CD8-positive, alpha-beta memory T cell (primary cell): ENCODE measurements at regions not wholly inside any gene's neighbourhood (a gene's known extent, or its start where the extent isn't known, plus 50 kb on each side); places are given as distances from the start of the nearest gene placed in this dataset.

ENCODE experiments used
- CTCF ChIA-PET: fragments of 350-600 bp; sonication (Branson Sonifier 250); formaldehyde crosslinking; loops from one replicate; lab custom pipeline; 2021; ENCODE audit warnings: antibody characterized with exemption; lab: Charles Lee
- POLR2A ChIA-PET: fragments of 350-600 bp; sonication (Branson Sonifier 250); formaldehyde crosslinking; loops from one replicate; lab custom pipeline; 2021; ENCODE audit warnings: antibody characterized with exemption; lab: Charles Lee
- DNase-seq, 5 donors: peaks; one replicate each; pipeline versions ENCODE4 v3.0.0 to v3.0.0-alpha.2; 2020 to 2022; ENCODE audit warnings: mixed read lengths in 1 of 5
- H3K27ac ChIP-seq: one replicate; pipeline ENCODE4 v1.7.0; 2013; ENCODE audit warnings: low read depth, mild to moderate bottlenecking, low read length, moderate library complexity
- H3K27me3 ChIP-seq: 2 replicates; pipeline ENCODE4 v1.7.0; 2013; ENCODE audit warnings: low read length, mild to moderate bottlenecking; ENCODE audit not compliant: insufficient read depth, poor library complexity, severe bottlenecking
- H3K36me3 ChIP-seq: 2 replicates; pipeline ENCODE4 v1.7.0; 2013; ENCODE audit warnings: mild to moderate bottlenecking, low read length, moderate library complexity; ENCODE audit not compliant: insufficient read depth
- H3K4me1 ChIP-seq: 2 replicates; pipeline ENCODE4 v1.7.0; 2013; ENCODE audit warnings: mild to moderate bottlenecking, low read length, moderate library complexity; ENCODE audit not compliant: insufficient read depth
- H3K4me3 ChIP-seq: 2 replicates; pipeline ENCODE4 v1.7.0; 2013; ENCODE audit warnings: mild to moderate bottlenecking, low read length
- H3K9me3 ChIP-seq: 2 replicates; pipeline ENCODE4 v1.7.0; 2013; ENCODE audit warnings: mild to moderate bottlenecking, low read length
- H3K27ac Mint-ChIP-seq, 8 donors: one replicate each; pipeline ENCODE4 v1.8.0; 2020 to 2021; ENCODE audit warnings: mixed read lengths in 8 of 8, mild to moderate bottlenecking in 6 of 8, inconsistent platforms in 3 of 8, moderate library complexity in 3 of 8
- H3K27me3 Mint-ChIP-seq, 2 donors: one replicate each; pipeline ENCODE4 v1.8.0; 2020 to 2021; ENCODE audit warnings: mixed read lengths in 2 of 2, mild to moderate bottlenecking in 1 of 2, moderate library complexity in 1 of 2
- H3K36me3 Mint-ChIP-seq, 3 donors: one replicate each; pipeline ENCODE4 v1.8.0; 2020 to 2021; ENCODE audit warnings: mixed read lengths in 3 of 3, inconsistent platforms in 1 of 3, mild to moderate bottlenecking in 1 of 3
- H3K4me1 Mint-ChIP-seq, 3 donors: one replicate each; pipeline ENCODE4 v1.8.0; 2020 to 2021; ENCODE audit warnings: mixed read lengths in 3 of 3, inconsistent platforms in 1 of 3, mild to moderate bottlenecking in 1 of 3
- H3K4me3 Mint-ChIP-seq, 7 donors: one replicate each; pipeline ENCODE4 v1.8.0; 2020 to 2021; ENCODE audit warnings: mixed read lengths in 7 of 7, mild to moderate bottlenecking in 6 of 7, moderate library complexity in 4 of 7, inconsistent platforms in 2 of 7
- H3K9me3 Mint-ChIP-seq, 5 donors: one replicate each; pipeline ENCODE4 v1.8.0; 2020 to 2022; ENCODE audit warnings: mixed read lengths in 5 of 5, mild to moderate bottlenecking in 3 of 5, moderate library complexity in 2 of 5, inconsistent platforms in 1 of 5

DNA sequence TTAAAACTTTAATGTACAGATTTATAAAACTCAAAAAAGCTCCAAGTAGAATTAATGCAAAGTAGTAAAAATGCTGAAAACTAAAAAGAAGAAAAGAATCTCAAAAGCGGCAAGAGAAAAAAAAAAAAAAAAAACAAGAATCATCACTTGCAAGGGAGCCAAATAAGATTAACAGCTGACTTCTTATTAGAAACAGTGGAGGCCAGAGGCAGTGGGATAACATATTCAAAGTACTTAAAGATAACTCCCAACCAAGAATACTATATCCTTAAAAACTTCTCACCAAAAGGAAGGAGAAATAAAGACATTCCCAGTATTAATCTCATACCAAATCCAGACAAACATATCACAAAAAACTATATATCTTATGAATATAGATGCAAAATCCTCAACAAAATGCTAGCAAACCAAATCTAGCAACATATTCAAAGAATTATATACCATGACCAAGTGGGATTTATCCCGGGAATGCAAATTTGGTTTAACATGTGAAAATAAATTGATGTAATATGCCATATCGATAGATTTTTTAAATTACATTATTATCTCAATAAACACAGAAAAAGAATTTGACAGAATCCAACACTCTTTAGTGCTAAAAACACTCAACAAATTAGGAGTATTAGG lies 62.7 kb downstream of the CAMK2N1 start:
- Histone ChIP-seq H3K9me3 (no peaks in the 10 kb centered on the region), H3K36me3 (no peaks in the 10 kb centered on the region), H3K27ac (no peak overlapping the region), H3K4me3 (no peak overlapping the region), H3K27me3 (no peaks in the 10 kb centered on the region), H3K4me1 (no peaks in the 10 kb centered on the region)
- ChIA-PET CTCF (no interaction called here), POLR2A (no interaction called here)
- H3K27ac Mint-ChIP-seq, result no peak overlapping the region
- H3K9me3 Mint-ChIP-seq, result peaks cover 17 to 37% (median 27%) of the 10 kb centered on the region in 5 donors
- peaks cover 19 to 42% of the 10 kb centered on the region in 2 donors for H3K27me3 Mint-ChIP-seq
- no peaks in the 10 kb centered on the region for H3K4me1 Mint-ChIP-seq
- peaks cover 0 to 16% (median 0%) of the 10 kb centered on the region in 3 donors for H3K36me3 Mint-ChIP-seq
- no peak overlapping the region for H3K4me3 Mint-ChIP-seq
- DNase-seq, result no peak

GRCh38 chr1:20421441-20421840 lies 64.6 kb downstream of the CAMK2N1 start:
- H3K27me3 Mint-ChIP-seq, result peaks cover 18 to 35% of the 10 kb centered on the region in 2 donors
- CTCF ChIA-PET, result no interaction called here
- no peak for DNase-seq
- H3K4me1 Mint-ChIP-seq, result no peaks in the 10 kb centered on the region
- H3K27ac ChIP-seq, result no peak overlapping the region
- H3K4me1 ChIP-seq, result no peaks in the 10 kb centered on the region
- no peaks in the 10 kb centered on the region for H3K9me3 ChIP-seq
- H3K27me3 ChIP-seq, result no peaks in the 10 kb centered on the region
- H3K4me3 Mint-ChIP-seq, result no peak overlapping the region
- H3K36me3 ChIP-seq, result no peaks in the 10 kb centered on the region
- POLR2A ChIA-PET, result no interaction called here
- no peak overlapping the region for H3K4me3 ChIP-seq
- peaks cover 0 to 16% (median 0%) of the 10 kb centered on the region in 3 donors for H3K36me3 Mint-ChIP-seq
- peaks cover 17 to 36% (median 27%) of the 10 kb centered on the region in 5 donors for H3K9me3 Mint-ChIP-seq
- H3K27ac Mint-ChIP-seq, result no peak overlapping the region

DNA sequence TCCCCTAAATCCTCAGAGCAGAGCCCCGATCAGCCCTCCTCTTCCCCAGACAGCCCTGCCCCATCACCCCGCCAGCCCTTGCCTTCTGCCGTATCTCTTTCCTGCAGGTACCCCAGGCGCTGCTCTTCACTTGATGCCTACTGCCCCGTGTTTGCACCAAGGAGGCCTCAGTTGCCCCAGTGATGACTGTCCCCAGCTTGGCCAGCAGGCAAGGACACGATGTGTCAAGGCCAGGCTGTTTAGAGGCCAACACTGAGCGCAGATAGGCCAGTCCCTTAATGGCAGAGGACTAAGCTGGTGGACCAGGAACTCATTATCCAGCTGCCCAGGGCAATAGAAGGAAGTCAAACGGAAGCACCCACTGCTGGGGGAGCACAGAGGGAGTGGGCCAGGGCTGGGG lies 68.4 kb downstream of the CAMK2N1 start:
- no peak overlapping the region for H3K4me3 ChIP-seq
- Mint-ChIP-seq H3K9me3 (peaks cover 3 to 20% (median 7%) of the 10 kb centered on the region in 5 donors), H3K27me3 (peaks cover 14 to 35% of the 10 kb centered on the region in 2 donors), H3K36me3 (peaks cover 0 to 12% (median 0%) of the 10 kb centered on the region in 3 donors), H3K4me3 (no peak overlapping the region), H3K27ac (no peak overlapping the region), H3K4me1 (no peaks in the 10 kb centered on the region)
- H3K9me3 ChIP-seq, result no peaks in the 10 kb centered on the region
- no peaks in the 10 kb centered on the region for H3K27me3 ChIP-seq
- CTCF ChIA-PET, result no interaction called here
- no peaks in the 10 kb centered on the region for H3K36me3 ChIP-seq
- no peak overlapping the region for H3K27ac ChIP-seq
- no peak for DNase-seq
- no peaks in the 10 kb centered on the region for H3K4me1 ChIP-seq
- POLR2A ChIA-PET, result no interaction called here

DNA sequence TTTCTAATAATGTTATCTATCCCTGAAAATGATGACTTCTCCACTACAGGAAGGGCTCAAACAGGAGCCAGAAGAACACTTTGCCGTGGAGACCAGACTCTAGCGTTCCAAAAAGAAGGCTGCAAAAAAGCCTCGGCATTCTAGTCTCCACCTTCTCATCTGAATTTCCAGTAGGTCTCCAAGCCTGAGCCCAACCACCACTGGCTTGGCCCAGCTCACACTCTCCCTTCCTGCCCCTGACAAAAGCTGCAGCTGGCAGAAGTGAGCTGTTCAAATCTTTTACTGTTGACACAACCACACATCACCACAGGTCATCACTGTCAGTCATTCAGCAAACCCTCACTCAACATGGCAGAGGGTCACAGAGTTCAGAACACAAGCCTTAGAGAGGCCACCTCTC lies 69.3 kb downstream of the CAMK2N1 start:
- H3K27me3 ChIP-seq, result no peaks in the 10 kb centered on the region

DNA sequence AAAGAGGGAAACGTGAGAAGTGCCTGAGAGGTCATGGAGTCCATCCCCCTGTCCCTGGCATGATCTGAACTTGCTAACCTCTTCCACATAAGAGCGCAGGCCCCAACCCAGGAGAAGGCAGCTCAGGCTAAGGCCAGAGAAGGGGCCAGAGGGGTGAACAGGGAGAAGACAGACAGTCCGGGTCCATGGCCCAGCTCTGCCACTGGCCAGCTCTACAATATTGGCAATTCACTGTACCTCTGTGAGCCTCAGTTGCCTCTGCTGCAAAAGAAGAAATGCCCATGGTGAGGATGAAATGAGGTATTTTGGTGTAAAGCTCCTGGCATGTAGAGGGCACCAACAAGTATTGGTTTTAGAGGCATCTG lies 72.3 kb downstream of the CAMK2N1 start:
- ChIA-PET CTCF (no interaction called here), POLR2A (no interaction called here)
- Mint-ChIP-seq H3K27ac (no peak overlapping the region), H3K27me3 (peaks cover 2 to 16% of the 10 kb centered on the region in 2 donors), H3K4me3 (no peak overlapping the region), H3K4me1 (no peaks in the 10 kb centered on the region), H3K36me3 (no peaks in the 10 kb centered on the region), H3K9me3 (no peaks in the 10 kb centered on the region)
- no peak overlapping the region for H3K27ac ChIP-seq
- no peak for DNase-seq
- no peak overlapping the region for H3K4me3 ChIP-seq
- no peaks in the 10 kb centered on the region for H3K4me1 ChIP-seq
- H3K27me3 ChIP-seq, result no peaks in the 10 kb centered on the region
- no peaks in the 10 kb centered on the region for H3K9me3 ChIP-seq
- no peaks in the 10 kb centered on the region for H3K36me3 ChIP-seq

More for the DNA sequence above, 69.3 kb downstream of the CAMK2N1 start:
- Mint-ChIP-seq H3K27me3 (peaks cover 14 to 38% of the 10 kb centered on the region in 2 donors), H3K4me1 (no peaks in the 10 kb centered on the region), H3K9me3 (peaks cover 0 to 12% (median 0%) of the 10 kb centered on the region in 5 donors), H3K27ac (no peak overlapping the region), H3K4me3 (no peak overlapping the region), H3K36me3 (peaks cover 0 to 12% (median 0%) of the 10 kb centered on the region in 3 donors)
- no peaks in the 10 kb centered on the region for H3K36me3 ChIP-seq
- no peak overlapping the region for H3K27ac ChIP-seq
- H3K4me1 ChIP-seq, result no peaks in the 10 kb centered on the region
- POLR2A ChIA-PET, result no interaction called here
- CTCF ChIA-PET, result no interaction called here
- no peak overlapping the region for H3K4me3 ChIP-seq
- H3K9me3 ChIP-seq, result no peaks in the 10 kb centered on the region
- no peak for DNase-seq

DNA sequence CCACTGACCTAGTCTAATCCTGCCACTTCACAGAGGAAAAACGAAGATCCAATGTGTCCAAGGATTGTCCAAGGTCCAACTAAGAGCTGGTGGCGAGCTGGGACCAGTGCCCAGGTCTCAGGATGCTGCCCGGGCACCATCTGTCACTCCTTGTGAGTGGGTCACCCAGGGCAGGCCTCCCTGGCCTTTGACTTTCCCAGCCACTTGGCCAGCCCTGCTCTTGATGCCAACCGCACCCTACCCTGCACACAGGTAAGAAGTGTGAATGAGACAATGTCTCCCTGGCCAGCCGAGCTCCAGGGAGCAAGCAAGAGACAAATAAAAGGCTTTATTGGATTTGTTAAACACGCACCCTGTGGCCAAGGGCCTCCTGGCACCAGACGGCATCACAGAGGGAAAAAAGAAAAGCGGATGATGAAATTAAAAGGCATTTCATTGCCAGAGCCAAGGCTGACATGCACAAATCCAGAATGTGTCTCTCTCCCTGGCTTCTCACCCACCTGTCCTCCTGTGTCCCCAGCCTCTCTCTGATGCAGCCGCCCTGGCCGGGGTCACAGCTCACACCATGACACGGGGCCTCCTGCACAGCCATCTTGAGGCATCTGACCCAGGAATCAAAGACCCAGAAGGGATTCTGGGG lies 72.8 kb downstream of the CAMK2N1 start:
- Mint-ChIP-seq H3K27me3 (peaks cover 2 to 14% of the 10 kb centered on the region in 2 donors), H3K4me3 (no peak overlapping the region), H3K36me3 (no peaks in the 10 kb centered on the region), H3K4me1 (no peaks in the 10 kb centered on the region), H3K9me3 (no peaks in the 10 kb centered on the region), H3K27ac (peak overlapping the region in 1 of 8 donors; percentile 52)
- POLR2A ChIA-PET, result no interaction called here
- no peaks in the 10 kb centered on the region for H3K9me3 ChIP-seq
- no peaks in the 10 kb centered on the region for H3K4me1 ChIP-seq
- CTCF ChIA-PET, result no interaction called here
- no peaks in the 10 kb centered on the region for H3K27me3 ChIP-seq
- no peak overlapping the region for H3K4me3 ChIP-seq
- no peaks in the 10 kb centered on the region for H3K36me3 ChIP-seq
- no peak for DNase-seq
- no peak overlapping the region for H3K27ac ChIP-seq

DNA sequence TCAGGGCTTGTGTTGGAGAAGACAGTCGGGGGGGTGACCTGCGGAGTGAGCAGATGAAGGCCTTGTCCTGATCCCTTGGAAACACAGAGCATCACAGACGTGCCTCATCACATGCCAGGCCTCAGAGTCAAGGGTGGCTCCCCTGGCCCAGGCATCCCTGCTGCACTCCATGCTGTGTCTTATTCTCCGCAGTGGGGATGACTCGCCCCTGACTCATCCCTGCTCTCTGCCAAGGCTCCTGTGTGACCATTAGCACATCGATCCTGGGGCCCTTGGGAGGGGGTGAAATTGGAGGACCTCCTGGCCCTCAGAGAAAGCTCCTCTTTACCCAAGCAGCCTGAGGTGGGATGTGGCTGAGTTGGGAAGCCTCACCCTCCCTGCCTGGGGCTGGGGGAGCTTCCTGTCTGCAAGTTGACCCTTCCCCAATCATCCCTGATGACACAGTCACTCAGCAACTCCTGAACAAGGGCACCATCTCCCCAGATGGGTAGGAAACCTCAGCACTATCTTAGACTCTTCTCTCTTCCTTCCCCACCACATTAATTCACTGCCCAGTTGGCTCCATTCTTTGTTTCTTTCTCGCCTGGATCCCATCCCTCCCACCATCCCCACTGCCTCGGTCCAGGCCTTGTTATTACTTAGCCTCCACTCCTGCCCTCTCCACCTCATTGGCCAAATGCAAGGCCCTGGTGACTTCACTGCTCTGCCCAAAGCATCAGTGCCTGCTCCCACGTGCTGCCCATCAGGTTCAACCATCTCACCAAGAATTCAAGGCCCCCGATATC lies 74.6 kb downstream of the CAMK2N1 start:
- H3K9me3 ChIP-seq, result no peaks in the 10 kb centered on the region
- H3K36me3 ChIP-seq, result no peaks in the 10 kb centered on the region
- Mint-ChIP-seq H3K9me3 (peaks cover 0 to 2% (median 0%) of the 10 kb centered on the region in 5 donors), H3K4me1 (no peaks in the 10 kb centered on the region), H3K27ac (no peak overlapping the region), H3K36me3 (no peaks in the 10 kb centered on the region), H3K27me3 (peaks cover 6 to 19% of the 10 kb centered on the region in 2 donors), H3K4me3 (no peak overlapping the region)
- no peak overlapping the region for H3K27ac ChIP-seq
- CTCF ChIA-PET, result no interaction called here
- no peaks in the 10 kb centered on the region for H3K27me3 ChIP-seq
- DNase-seq, result no peak
- H3K4me1 ChIP-seq, result no peaks in the 10 kb centered on the region
- POLR2A ChIA-PET, result no interaction called here
- H3K4me3 ChIP-seq, result no peak overlapping the region

GRCh38 chr1:20410503-20410902 lies 75.5 kb downstream of the CAMK2N1 start:
- POLR2A ChIA-PET, result no interaction called here
- Mint-ChIP-seq H3K36me3 (peaks cover 0 to 4% (median 0%) of the 10 kb centered on the region in 3 donors), H3K27ac (no peak overlapping the region), H3K4me1 (no peaks in the 10 kb centered on the region), H3K9me3 (peaks cover 0 to 2% (median 0%) of the 10 kb centered on the region in 5 donors), H3K27me3 (peaks cover 9 to 21% of the 10 kb centered on the region in 2 donors), H3K4me3 (no peak overlapping the region)
- DNase-seq, result no peak
- Histone ChIP-seq H3K4me1 (no peaks in the 10 kb centered on the region), H3K4me3 (no peak overlapping the region), H3K36me3 (no peaks in the 10 kb centered on the region), H3K27me3 (no peaks in the 10 kb centered on the region), H3K9me3 (no peaks in the 10 kb centered on the region), H3K27ac (no peak overlapping the region)
- CTCF ChIA-PET, result no interaction called here
